ENCODE measurements at regions not wholly inside any gene's neighbourhood (a gene's known extent, or its start where the extent isn't known, plus 50 kb on each side); places are given as distances from the start of the nearest gene placed in this dataset.

DNA sequence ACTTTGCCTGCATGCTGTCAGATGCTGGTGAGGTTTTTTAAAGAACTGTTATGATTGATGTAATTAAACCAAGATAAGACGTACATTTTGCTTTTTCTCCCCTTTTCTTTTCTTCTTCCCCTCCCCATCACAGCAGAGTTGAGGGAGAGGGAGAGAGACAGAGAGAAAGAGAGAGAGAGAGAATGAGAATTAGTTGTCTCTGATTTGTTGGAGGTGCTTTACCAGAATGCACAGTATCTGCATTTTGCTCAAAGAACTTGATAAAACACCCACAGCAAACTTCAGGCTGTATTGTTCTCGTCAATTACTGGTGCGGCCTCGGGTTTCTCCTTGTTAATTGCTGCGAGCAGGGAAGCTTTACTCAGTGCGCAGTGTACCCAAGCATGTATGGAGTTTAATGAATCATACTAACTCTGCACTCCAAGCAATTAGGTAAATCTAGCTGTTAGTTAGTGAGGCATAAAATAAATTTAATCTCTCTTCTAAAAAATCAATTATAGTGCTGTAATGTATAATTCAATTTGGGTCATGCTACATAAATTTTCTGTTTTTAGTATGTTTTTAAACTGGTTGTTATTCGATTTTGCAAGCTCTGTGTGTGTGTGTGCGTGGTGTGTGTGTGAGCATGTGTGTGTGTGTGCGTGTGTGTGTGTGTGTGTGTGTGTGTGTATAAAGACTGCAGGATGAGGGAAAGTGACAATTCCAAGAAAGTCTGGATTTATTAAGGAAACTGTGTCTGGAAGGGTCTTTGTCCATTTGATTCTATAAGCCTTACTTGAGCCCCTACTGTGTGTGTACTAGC lies 273.4 kb downstream of the TLE3 start:
- no peak for ATAC-seq
- H3K27me3 ChIP-seq: peaks cover 4% of the 10 kb centered on the region
- WGBS, 2 donors (ENCODE audit: low coverage in 1 of 2): 70 to 74% methylated on average over 7 to 9 of the region's 9 CpGs
- no peaks in the 10 kb centered on the region for H3K36me3 ChIP-seq
- H3K4me1 ChIP-seq: peaks cover 0 to 5% (median 0%) of the 10 kb centered on the region in 3 donors
- TF ChIP-seq POLR2AphosphoS5 (IDR thresholded peaks at IDR 0.05) (no peak), POLR2A (IDR thresholded peaks at IDR 0.05) (no peak), EP300 (IDR thresholded peaks at IDR 0.05) (no peak)
- TF ChIP-seq, protein P1, sequence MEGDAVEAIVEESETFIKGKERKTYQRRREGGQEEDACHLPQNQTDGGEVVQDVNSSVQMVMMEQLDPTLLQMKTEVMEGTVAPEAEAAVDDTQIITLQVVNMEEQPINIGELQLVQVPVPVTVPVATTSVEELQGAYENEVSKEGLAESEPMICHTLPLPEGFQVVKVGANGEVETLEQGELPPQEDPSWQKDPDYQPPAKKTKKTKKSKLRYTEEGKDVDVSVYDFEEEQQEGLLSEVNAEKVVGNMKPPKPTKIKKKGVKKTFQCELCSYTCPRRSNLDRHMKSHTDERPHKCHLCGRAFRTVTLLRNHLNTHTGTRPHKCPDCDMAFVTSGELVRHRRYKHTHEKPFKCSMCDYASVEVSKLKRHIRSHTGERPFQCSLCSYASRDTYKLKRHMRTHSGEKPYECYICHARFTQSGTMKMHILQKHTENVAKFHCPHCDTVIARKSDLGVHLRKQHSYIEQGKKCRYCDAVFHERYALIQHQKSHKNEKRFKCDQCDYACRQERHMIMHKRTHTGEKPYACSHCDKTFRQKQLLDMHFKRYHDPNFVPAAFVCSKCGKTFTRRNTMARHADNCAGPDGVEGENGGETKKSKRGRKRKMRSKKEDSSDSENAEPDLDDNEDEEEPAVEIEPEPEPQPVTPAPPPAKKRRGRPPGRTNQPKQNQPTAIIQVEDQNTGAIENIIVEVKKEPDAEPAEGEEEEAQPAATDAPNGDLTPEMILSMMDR (IDR thresholded peaks at IDR 0.05): no peak
- no peak overlapping the region for H3K27ac ChIP-seq
- no peaks in the 10 kb centered on the region for H3K9me3 ChIP-seq
- no peak overlapping the region for H3K4me3 ChIP-seq

- Histone ChIP-seq H3K36me3 (no peaks in the 10 kb centered on the region), H3K9me3 (no peaks in the 10 kb centered on the region), H3K4me1 (peaks cover 0 to 5% (median 0%) of the 10 kb centered on the region in 3 donors), H3K27me3 (no peaks in the 10 kb centered on the region), H3K27ac (no peak overlapping the region), H3K4me3 (no peak overlapping the region)
- whole genome bisulfite sequencing, 2 donors (ENCODE audit: low coverage in 1 of 2): 100% methylated on average over 2 of the region's 2 CpGs
- ATAC-seq: no peak
- TF ChIP-seq EP300 (IDR thresholded peaks at IDR 0.05) (no peak), POLR2A (IDR thresholded peaks at IDR 0.05) (no peak), POLR2AphosphoS5 (IDR thresholded peaks at IDR 0.05) (no peak)
- TF ChIP-seq, protein P1 (IDR thresholded peaks at IDR 0.05): no peak
These were observed 272.8 kb downstream of the TLE3 start for GRCh38 chr15:69824877-69825406.

DNA sequence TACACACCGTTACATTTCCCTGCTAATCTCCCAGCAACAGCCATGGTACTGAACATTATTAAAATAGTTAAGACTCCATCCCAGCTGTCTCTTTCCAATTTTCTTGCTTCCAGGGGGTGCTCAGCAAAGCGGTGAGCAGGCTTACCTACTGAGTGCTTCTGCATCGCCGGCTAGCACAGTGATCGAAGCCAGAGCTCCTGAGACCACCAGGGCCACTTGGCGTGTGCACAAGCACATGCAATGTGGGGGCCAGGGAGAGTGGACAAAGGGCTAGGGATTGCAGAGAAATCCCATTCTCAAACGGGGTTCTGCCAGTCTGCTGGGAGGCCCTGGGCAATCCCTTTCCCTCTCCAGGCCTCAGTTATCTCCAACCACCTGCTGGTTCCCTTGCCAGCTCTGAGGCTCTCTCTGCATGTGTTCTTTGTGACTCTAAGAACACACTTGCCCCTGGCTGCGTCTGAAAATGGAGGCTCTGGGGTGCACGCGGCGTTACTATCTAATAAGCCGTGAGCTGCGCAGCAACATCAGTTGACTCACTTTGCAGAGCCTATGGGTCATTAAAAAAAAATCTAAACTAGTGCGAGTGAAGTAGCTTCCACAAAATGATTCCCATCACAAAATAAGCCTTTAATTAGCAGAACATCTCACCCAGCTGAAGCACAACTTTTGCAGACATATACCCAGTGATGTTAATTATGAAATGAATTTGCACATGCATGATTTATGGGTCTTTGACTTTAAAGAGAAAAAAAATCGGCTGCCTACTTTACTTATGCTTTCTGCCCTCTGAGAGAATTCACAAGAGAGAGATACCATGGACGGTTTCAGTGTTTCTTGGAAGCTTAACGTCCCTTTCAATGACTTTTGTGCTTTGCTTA lies 271.5 kb downstream of the TLE3 start:
- Histone ChIP-seq H3K4me1 (peaks cover 0 to 5% (median 0%) of the 10 kb centered on the region in 3 donors), H3K36me3 (no peaks in the 10 kb centered on the region), H3K9me3 (no peaks in the 10 kb centered on the region), H3K27me3 (no peaks in the 10 kb centered on the region), H3K27ac (no peak overlapping the region), H3K4me3 (no peak overlapping the region)
- WGBS, 2 donors (ENCODE audit: low coverage in 1 of 2): 55 to 65% methylated on average over 10 to 16 of the region's 17 CpGs
- TF ChIP-seq POLR2A (IDR thresholded peaks at IDR 0.05) (no peak), EP300 (IDR thresholded peaks at IDR 0.05) (no peak), POLR2AphosphoS5 (IDR thresholded peaks at IDR 0.05) (no peak)
- TF ChIP-seq, protein P1 (IDR thresholded peaks at IDR 0.05): no peak
- ATAC-seq: no peak

DNA sequence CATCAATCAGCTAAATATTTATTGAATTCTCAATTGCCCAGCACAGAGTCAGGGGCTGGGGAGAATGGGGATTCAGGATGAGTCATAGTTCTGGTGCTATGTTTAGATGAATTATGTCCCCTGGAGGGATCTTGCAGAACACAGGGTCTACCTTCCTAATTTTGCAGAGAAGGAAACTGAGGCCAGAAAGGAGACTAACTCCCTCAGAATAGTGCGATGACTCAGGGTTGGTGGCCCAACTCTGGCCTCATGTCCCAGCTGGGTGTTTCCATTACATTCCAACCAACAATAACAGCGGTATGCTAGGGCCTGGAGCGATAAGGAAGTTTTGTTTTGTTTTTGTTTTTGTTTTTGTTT lies 270.9 kb downstream of the TLE3 start:
- no peaks in the 10 kb centered on the region for H3K36me3 ChIP-seq
- H3K4me3 ChIP-seq: no peak overlapping the region
- 93 to 95% methylated on average over 3 of the region's 3 CpGs for WGBS, 2 donors (ENCODE audit: low coverage in 1 of 2)
- no peaks in the 10 kb centered on the region for H3K27me3 ChIP-seq
- H3K4me1 ChIP-seq: peaks cover 0 to 5% (median 0%) of the 10 kb centered on the region in 3 donors
- ATAC-seq: no peak
- no peak overlapping the region for H3K27ac ChIP-seq
- TF ChIP-seq EP300 (IDR thresholded peaks at IDR 0.05) (no peak), POLR2AphosphoS5 (IDR thresholded peaks at IDR 0.05) (no peak), POLR2A (IDR thresholded peaks at IDR 0.05) (no peak)
- TF ChIP-seq, protein P1 (IDR thresholded peaks at IDR 0.05): no peak
- no peaks in the 10 kb centered on the region for H3K9me3 ChIP-seq

Measured in gastroesophageal sphincter (tissue), 4 donors.